Kidney tubule cell (primary cell): ENCODE measurements at regions not wholly inside any gene's neighbourhood (a gene's known extent, or its start where the extent isn't known, plus 50 kb on each side); places are given as distances from the start of the nearest gene placed in this dataset.

ENCODE experiments used
- DNase-seq: peaks from one replicate; pipeline ENCODE4 v3.0.0-alpha.2; 2018; ENCODE audit warnings: low spot score

DNA sequence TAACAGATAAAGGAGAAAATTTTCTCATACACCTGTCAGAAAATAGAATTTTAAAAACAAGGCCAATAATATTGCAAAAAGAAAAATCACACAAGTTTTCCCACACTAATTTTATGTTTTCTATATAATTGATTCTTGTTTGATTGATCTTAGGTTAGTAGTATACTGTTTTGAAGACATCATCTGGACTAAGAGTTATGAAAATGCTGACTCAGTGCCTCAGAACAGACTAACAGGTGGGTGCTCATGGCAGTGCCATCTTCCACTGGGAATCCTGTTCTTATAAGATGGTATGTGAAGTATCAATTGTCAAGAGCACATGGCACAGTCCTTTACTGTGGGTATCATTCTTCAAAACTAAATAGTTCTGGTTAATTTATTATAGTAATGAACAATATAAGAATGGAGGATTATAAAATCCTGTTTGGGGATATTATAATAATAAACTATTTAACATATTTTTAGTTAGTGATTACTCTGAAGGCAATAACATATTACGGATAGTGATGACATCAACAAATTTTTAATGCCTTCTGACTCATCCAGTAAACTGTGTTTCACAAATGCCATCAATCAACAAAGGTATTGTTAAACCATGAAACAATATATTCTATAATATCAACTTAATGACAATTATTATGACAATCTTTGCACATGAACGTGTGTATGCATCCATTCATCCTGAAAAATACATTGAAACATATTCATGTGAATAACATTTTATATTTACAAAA lies 384.6 kb upstream of the KHDRBS2 start:
- DNase-seq = no peak

GRCh38 chr6:62669831-62670230 lies 383.8 kb upstream of the KHDRBS2 start:
- DNase-seq = no peak

DNA sequence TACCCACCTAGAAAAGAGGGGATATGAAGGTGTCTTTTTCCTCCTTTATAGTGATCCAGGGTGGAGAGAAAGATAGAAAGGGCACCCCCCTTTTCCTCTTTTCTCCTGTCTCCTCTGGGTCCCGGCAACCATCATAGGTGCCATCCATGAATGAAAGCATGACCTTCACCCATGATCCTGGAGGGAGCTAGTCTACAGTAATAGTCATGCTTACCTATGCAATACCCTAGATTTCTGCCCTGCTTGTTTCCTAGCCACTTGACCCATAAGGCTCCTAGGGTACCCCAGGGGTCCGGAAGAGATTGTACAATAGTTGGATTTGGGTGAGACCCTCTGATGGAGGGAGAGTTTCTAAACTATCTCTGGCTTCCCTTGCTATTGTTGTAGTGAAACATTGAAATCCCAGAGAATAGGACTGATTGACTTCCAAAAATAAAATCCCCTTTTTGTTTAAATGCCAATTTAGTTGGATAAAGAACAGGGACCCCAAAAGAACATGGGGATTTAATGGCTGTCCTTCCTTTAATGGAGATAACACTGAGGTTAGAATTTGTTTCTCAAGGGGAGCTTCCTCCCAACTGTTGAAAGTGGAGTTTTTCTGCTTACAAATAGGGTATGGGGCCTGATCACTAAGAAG lies 366.8 kb upstream of the KHDRBS2 start:
- no peak for DNase-seq

- DNase-seq = no peak
Measured at GRCh38 chr6:62645274-62645673, 359.2 kb upstream of the KHDRBS2 start.

DNA sequence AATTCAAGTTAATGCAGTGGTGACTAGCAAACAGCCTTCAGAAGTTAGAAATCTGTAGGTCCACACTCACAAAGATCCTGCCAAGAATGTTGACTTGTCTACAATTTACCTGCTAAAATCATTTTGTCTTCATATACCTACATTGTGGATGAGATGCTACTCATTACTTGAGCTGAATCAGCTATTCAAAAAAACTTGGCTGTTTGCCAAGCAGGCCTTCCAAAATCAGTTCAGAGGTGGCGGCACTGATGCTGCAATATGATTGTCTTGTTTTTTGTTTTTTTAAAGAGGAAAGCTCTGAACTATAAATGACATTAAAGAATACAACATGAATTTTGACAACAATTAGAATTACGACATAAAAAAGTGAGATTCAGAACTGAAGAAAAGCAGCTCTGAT lies 354.7 kb upstream of the KHDRBS2 start:
- no peak for DNase-seq

- no peak for DNase-seq
Measured at GRCh38 chr6:62626661-62627060, 340.6 kb upstream of the KHDRBS2 start.

- DNase-seq = peak; percentile 3
Measured at GRCh38 chr6:62623846-62624532, 338.0 kb upstream of the KHDRBS2 start.

- no peak for DNase-seq
Measured at GRCh38 chr6:62615366-62616015, 329.5 kb upstream of the KHDRBS2 start.

DNA sequence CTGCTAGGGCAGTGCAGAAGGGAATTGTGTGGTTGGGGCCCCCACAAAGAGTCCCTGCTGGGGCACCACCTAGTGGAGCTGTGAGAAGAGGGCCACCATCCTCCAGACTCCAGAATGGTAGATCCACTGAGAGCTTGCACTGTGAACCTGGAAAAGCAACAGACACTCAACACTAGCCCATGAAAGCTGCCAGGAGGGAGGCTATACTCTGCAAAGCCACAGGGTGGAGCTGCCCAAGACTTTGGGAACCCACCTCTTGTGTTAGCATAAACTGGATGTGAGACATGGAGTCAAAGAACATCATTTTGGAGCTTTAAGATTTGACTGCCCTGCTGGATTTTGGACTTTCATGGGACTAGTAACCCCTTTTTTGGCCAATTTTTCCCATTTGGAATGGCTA lies 328.4 kb upstream of the KHDRBS2 start:
- no peak for DNase-seq

DNA sequence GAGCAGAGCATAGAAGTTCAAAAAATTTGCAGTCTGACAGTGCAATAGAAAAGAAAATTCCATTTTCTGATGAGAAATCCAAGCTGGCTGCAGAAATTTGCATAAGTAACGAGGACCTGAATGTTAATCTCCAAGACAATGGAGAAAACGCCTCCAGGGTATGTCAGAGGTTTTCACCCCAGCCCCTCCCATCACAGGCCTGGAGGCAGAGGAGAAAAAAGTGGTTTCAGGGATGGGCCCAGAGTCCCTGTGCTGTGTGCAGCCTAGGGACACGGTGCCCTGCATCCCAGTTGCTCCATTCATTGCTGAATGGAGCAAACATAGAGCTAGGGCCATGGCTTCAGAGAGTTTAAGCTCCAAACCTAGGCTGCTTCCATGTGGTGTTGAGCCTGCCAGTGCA lies 327.9 kb upstream of the KHDRBS2 start:
- no peak for DNase-seq

DNA sequence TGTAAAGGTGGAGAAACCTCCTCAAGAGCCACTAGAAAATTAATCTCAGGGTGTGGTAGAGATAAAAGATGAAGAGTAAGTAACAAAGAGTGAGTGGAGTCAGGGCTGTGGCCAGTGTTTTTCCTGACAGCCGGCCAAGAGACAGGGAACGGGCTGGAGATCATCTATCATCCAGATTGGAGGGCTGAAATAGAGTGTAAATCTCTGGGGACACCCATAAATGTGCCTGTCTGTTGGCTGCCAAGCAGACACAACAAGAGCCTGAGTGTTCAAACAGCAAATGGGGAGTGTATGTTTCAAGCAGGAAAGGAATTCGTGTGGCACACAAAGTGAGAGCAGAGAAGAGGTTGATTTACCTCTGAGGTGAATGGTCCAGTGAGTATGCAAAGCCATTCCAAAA lies 326.4 kb upstream of the KHDRBS2 start:
- no peak for DNase-seq

GRCh38 chr6:62570372-62570771 lies 284.3 kb upstream of the KHDRBS2 start:
- DNase-seq = no peak

GRCh38 chr6:62541502-62541901 lies 255.5 kb upstream of the KHDRBS2 start:
- DNase-seq = no peak

GRCh38 chr6:62530985-62531384 lies 245.0 kb upstream of the KHDRBS2 start:
- DNase-seq = no peak

- DNase-seq = no peak
Measured at GRCh38 chr6:62528894-62529526, 243.0 kb upstream of the KHDRBS2 start.

GRCh38 chr6:62523630-62524029 lies 237.6 kb upstream of the KHDRBS2 start:
- DNase-seq = no peak

DNA sequence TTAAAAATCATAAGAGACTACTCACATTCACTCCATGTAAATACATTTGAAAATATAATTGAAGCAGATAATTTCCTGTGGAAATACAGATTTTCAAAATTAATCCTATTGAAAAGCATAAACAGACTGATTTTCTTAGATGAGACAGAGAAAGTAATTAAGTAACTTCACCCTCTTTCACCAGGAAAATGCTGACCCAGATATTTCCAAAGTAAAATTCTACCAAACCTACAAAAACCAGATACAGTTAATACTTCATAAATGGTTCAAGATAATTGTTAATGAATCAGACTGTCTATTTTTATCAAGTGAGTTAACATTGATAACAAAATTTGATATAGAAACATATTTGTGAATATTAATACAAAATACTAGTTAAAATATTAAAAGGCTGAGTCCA lies 233.5 kb upstream of the KHDRBS2 start:
- DNase-seq = no peak

- no peak for DNase-seq
Measured at GRCh38 chr6:62516291-62517141, 230.5 kb upstream of the KHDRBS2 start.

- no peak for DNase-seq
Measured at GRCh38 chr6:62492192-62492822, 206.3 kb upstream of the KHDRBS2 start.

- DNase-seq = no peak
Measured at GRCh38 chr6:62480544-62480943, 194.5 kb upstream of the KHDRBS2 start.

DNA sequence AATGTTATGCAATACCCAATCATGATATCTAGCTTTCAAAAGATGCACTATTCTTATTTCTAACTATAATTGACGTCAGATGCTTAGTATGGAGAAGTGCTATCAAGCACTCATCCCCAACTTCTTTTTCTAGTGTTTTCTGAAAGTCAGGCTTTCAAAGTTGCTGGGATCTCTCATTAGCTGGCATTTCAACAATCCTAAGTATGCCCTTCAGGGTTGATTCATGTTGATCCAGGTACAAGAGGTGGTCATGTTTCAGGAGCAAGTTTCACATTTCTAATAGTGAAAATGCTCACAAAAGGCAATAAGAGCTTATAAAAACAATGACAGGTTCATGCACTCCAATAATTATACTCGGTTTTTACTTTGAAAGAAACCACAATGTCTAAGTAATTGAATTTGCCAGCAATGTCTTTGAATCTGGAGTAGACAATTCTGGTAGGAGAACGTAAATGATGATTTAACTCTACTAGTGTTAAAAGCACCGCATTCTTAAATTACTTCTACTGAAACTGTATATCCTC lies 193.7 kb upstream of the KHDRBS2 start:
- DNase-seq = no peak
